BJ (cell line): ENCODE measurements at regions not wholly inside any gene's neighbourhood (a gene's known extent, or its start where the extent isn't known, plus 50 kb on each side); places are given as distances from the start of the nearest gene placed in this dataset.
"Not testable (repeated sequence)": the region's sequence is repeated elsewhere in the genome, so short reads cannot be mapped to it uniquely, and the experiment has no call there.

Experiments used
- CTCF ChIA-PET: fragments of 350-600 bp; formaldehyde crosslinking; extraction: SDS; loops from one replicate; lab custom pipeline; 2021; ENCODE audit warnings: antibody characterized with exemption, inconsistent platforms; lab: Yijun Ruan, JAX
- POLR2A ChIA-PET: fragments of 300-600 bp; sonication (Branson Sonifier 250); formaldehyde crosslinking; extraction: SDS; loops from one replicate; lab custom pipeline; 2021; ENCODE audit warnings: antibody characterized with exemption; lab: Charles Lee
- DNase-seq: peaks from one replicate; pipeline ENCODE4 v3.0.0-alpha.2; 2011; ENCODE audit warnings: low read depth
- H3K27me3 ChIP-seq: 2 replicates; pipeline ENCODE4 v1.6.0; 2011; ENCODE audit warnings: low read length; ENCODE audit not compliant: control insufficient read depth, insufficient read depth
- H3K36me3 ChIP-seq: 2 replicates; pipeline ENCODE4 v1.5.1; 2011; ENCODE audit warnings: low read length; ENCODE audit not compliant: control insufficient read depth, insufficient read depth
- H3K4me3 ChIP-seq: 2 replicates; pipeline ENCODE4 v1.5.1; 2011; ENCODE audit warnings: low read depth, mild to moderate bottlenecking, control low read depth, low read length
- TF ChIP-seq, protein P1 (sequence below): IDR thresholded peaks from 2 replicates; pipeline ENCODE4 v1.5.1; 2011; ENCODE audit warnings: low read depth, mild to moderate bottlenecking, control low read depth, inconsistent platforms, low read length, moderate library complexity; ENCODE audit not compliant: insufficient read depth

DNA sequence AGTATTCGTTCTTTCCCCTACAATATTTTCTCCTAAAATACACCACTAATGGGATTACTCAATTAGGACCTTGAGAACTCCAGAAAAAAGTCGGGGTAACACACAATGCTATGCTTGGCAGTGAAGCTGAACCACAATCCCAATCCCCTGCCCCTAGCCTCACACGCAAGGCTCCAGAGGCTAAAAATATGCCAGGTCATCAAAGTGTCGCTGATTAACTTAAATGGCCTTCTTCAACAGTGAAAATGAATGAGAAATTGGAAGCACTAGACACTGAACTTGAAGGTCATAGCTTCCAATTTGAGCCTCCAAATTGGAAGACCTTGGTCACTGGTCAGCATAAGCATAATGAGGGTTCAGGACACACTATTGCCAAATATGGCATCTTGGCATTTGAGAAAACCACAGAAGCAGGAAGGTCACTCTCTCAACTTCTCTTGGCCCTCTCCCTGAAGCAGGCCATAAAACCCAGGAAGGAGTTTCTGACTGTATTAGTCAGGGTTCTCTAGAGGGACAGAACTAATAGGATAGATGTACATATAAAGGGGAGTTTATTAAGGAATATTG lies 86.0 kb upstream of the SATB2 start:
- TF ChIP-seq, protein P1, sequence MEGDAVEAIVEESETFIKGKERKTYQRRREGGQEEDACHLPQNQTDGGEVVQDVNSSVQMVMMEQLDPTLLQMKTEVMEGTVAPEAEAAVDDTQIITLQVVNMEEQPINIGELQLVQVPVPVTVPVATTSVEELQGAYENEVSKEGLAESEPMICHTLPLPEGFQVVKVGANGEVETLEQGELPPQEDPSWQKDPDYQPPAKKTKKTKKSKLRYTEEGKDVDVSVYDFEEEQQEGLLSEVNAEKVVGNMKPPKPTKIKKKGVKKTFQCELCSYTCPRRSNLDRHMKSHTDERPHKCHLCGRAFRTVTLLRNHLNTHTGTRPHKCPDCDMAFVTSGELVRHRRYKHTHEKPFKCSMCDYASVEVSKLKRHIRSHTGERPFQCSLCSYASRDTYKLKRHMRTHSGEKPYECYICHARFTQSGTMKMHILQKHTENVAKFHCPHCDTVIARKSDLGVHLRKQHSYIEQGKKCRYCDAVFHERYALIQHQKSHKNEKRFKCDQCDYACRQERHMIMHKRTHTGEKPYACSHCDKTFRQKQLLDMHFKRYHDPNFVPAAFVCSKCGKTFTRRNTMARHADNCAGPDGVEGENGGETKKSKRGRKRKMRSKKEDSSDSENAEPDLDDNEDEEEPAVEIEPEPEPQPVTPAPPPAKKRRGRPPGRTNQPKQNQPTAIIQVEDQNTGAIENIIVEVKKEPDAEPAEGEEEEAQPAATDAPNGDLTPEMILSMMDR = no peak
- Histone ChIP-seq H3K27me3 (no peaks in the 10 kb centered on the region), H3K36me3 (no peaks in the 10 kb centered on the region), H3K4me3 (no peak overlapping the region)
- ChIA-PET CTCF (no interaction called here), POLR2A (no interaction called here)
- no peak for DNase-seq

DNA sequence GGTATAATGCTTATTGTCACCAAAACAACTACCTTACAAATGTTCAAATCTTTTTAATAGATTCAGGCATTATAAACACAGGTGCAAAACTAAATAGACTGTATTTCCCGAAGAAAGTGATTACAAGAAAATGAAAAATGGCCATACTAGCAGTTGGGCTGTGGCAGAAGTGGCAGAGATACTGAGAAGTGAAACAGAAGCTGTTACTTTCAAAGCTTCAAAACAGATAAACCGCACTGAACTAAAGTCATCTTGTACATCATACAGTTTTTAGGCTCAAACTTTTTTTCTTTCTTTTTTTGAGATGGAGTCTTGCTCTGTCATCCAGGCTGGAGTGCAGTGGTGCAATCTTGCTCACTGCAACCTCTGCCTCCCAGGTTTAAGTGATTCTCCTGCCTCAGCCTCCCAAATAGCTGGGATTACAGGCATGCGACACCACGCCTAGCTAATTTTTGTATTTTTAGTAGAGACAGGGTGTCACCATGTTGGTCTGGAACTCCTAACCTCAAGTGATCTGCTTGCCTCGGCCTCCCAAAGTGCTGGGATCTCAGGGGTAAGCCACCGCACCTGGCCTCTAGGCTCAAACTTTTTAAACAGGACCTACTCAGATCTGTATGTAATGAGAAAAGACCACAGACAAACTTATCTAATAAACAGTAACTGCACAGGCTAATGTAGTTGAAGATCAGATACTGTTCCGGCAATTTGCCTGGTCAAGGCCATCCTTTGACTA lies 77.9 kb upstream of the SATB2 start:
- CTCF ChIA-PET = interaction anchor here (0.6 kb wide), 1 partner anchor 66 kb away, joined by 4 read pairs; no protein-coding TSS in a partner anchor

DNA sequence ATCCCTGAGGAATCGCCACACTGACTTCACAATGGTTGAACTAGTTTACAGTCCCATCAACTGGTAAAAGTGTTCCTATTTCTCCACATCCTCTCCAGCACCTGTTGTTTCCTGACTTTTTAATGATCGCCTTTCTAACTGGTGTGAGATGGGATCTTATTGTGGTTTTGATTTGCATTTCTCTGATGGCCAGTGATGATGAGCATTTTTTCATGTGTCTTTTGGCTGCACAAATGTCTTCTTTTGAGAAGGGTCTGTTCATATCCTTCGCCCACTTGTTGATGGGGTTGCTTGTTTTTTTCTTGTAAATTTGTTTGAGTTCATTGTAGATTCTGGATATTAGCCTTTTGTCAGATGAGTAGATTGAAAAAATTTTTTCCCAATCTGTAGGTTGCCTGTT lies 76.1 kb upstream of the SATB2 start:
- DNase-seq, CTCF ChIA-PET, H3K4me3 ChIP-seq, H3K27me3 ChIP-seq, H3K36me3 ChIP-seq, POLR2A ChIA-PET: not testable (repeated sequence)

More for the DNA sequence above, 77.9 kb upstream of the SATB2 start:
- H3K36me3 ChIP-seq = no peaks in the 10 kb centered on the region
- POLR2A ChIA-PET = no interaction called here
- no peaks in the 10 kb centered on the region for H3K27me3 ChIP-seq
- DNase-seq = no peak
- TF ChIP-seq, protein P1 = no peak
- H3K4me3 ChIP-seq = no peak overlapping the region

DNA sequence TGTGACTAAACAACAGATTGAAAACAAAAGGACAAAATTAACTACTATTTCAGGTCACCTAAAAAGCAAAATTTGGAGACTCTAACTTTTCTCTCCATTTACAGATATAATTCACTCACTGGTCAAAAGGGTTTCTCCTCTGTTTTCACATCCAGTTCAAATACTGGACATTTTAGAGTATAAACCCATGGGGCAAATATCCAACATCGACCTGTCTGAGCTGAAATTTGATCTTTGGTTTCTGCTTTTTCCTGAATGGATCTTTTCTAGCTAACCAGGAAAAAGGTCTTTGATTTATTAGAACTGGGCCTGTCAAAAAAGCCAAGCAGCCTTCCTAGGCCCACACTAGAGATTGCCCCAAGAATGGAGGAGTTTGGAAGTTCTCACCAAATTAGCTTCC lies 69.3 kb upstream of the SATB2 start:
- DNase-seq = no peak
- Histone ChIP-seq H3K4me3 (no peak overlapping the region), H3K36me3 (no peaks in the 10 kb centered on the region), H3K27me3 (no peaks in the 10 kb centered on the region)
- CTCF ChIA-PET = no interaction called here
- POLR2A ChIA-PET = no interaction called here
- TF ChIP-seq, protein P1 = no peak

DNA sequence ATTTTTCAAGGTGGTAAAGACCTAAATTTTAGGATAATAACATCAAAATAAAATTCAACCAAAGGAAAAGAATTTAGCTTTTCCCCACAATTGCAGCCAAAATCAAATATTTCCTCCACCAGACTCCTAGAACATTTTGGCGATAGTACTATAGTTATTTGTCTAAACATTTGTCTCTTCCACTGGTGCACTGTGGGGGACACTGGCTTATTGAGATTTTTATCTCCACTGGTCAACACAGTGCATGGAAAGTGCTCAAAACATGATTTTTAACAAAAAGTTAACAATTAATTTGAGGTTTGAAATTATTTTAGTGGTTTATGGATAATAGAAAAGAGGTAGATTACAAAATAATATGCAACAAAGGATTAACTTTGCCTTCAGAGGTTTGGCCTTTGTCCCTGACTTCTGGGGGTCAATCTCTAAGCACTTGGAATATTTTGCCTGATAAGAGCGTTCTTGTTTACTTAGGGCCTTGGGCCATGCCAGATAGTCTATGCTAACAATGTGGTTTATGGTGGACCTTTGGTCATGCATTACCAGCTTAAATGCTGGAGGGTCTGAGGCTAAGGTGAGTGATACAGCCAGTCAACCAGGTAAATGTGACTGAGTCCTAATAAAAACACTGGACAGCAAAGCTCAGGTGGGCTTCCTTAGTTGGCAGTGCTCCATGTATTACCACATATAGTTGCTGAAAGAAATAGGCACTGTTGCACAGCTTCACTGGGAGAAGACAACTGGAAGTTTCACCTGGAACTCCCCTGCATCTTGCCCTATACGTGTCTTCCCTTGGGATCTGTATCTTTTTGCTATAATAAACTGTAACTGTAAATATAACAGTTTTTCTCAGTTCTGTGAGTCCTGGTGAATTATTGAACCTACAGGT lies 67.2 kb upstream of the SATB2 start:
- TF ChIP-seq, protein P1 = no peak
- POLR2A ChIA-PET = no interaction called here
- CTCF ChIA-PET = no interaction called here
- H3K36me3 ChIP-seq = no peaks in the 10 kb centered on the region
- H3K27me3 ChIP-seq = no peaks in the 10 kb centered on the region
- no peak for DNase-seq
- H3K4me3 ChIP-seq = no peak overlapping the region
